HEK293 (cell line): ENCODE measurements at regions not wholly inside any gene's neighbourhood (a gene's known extent, or its start where the extent isn't known, plus 50 kb on each side); places are given as distances from the start of the nearest gene placed in this dataset.

Experiments
- CTCF ChIP-seq: fragments of 450-650 bp; formaldehyde crosslinking; IDR thresholded peaks from 2 replicates; pipeline ENCODE4 v1.5.1; 2016; ENCODE audit warnings: missing biosample characterization, missing genetic modification characterization
- REPIN1 ChIP-seq: fragments of 450-650 bp; formaldehyde crosslinking; IDR thresholded peaks from 2 replicates; pipeline ENCODE4 v1.5.1; 2017; ENCODE audit warnings: missing biosample characterization, missing genetic modification characterization, low read depth
- ZNF133 ChIP-seq: fragments of 450-650 bp; formaldehyde crosslinking; IDR thresholded peaks from 2 replicates; pipeline ENCODE4 v1.5.1; 2016; ENCODE audit warnings: missing biosample characterization, missing genetic modification characterization
- ZNF2 ChIP-seq: fragments of 450-650 bp; formaldehyde crosslinking; IDR thresholded peaks from 2 replicates; pipeline ENCODE4 v1.5.1; 2016; ENCODE audit warnings: missing biosample characterization, missing genetic modification characterization
- ZNF747 ChIP-seq: fragments of 450-650 bp; formaldehyde crosslinking; IDR thresholded peaks from 2 replicates; pipeline ENCODE4 v1.5.1; 2016; ENCODE audit warnings: missing biosample characterization, missing genetic modification characterization
- TF ChIP-seq, protein P1 (sequence below): fragments of 450-650 bp; formaldehyde crosslinking; IDR thresholded peaks from 2 replicates; pipeline ENCODE4 v1.5.1; 2016; ENCODE audit warnings: missing biosample characterization, missing genetic modification characterization

GRCh38 chr4:35709080-35709479 lies 535.2 kb downstream of the ARAP2 start:
- TF ChIP-seq, protein P1, sequence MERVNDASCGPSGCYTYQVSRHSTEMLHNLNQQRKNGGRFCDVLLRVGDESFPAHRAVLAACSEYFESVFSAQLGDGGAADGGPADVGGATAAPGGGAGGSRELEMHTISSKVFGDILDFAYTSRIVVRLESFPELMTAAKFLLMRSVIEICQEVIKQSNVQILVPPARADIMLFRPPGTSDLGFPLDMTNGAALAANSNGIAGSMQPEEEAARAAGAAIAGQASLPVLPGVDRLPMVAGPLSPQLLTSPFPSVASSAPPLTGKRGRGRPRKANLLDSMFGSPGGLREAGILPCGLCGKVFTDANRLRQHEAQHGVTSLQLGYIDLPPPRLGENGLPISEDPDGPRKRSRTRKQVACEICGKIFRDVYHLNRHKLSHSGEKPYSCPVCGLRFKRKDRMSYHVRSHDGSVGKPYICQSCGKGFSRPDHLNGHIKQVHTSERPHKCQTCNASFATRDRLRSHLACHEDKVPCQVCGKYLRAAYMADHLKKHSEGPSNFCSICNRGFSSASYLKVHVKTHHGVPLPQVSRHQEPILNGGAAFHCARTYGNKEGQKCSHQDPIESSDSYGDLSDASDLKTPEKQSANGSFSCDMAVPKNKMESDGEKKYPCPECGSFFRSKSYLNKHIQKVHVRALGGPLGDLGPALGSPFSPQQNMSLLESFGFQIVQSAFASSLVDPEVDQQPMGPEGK (tag by site-specific recombination), result no peak
- TF ChIP-seq CTCF (tag by site-specific recombination), result no peak
- TF ChIP-seq REPIN1 (tag by site-specific recombination), result no peak
- no peak for TF ChIP-seq ZNF2 (tag by site-specific recombination)
- TF ChIP-seq ZNF133 (tag by site-specific recombination), result no peak
- no peak for TF ChIP-seq ZNF747
